Thyroid gland (tissue), 4 donors: ENCODE measurements at regions not wholly inside any gene's neighbourhood (a gene's known extent, or its start where the extent isn't known, plus 50 kb on each side); places are given as distances from the start of the nearest gene placed in this dataset.

ENCODE experiments used
- DNase-seq, 2 donors: peaks; one replicate each; pipeline ENCODE4 v3.0.0-alpha.2; 2019
- H3K27ac ChIP-seq, 3 donors: fragments of 200-600 bp; sonication (generic); 1 replicate in 2 of 3; 2 replicates in 1 of 3; pipeline ENCODE4 v1.5.1; 2016 to 2019; ENCODE audit warnings: mild to moderate bottlenecking in 1 of 3, moderate library complexity in 1 of 3
- H3K27me3 ChIP-seq: fragments of 200-600 bp; sonication (generic); one replicate; pipeline ENCODE4 v1.5.1; 2019
- H3K36me3 ChIP-seq, 2 donors: fragments of 200-600 bp; sonication (generic); one replicate each; pipeline ENCODE4 v1.5.1; 2016 to 2019
- H3K4me1 ChIP-seq, 2 donors: fragments of 200-600 bp; sonication (generic); one replicate each; pipeline ENCODE4 v1.5.1; 2017 to 2019
- H3K4me3 ChIP-seq, 3 donors: fragments of 200-600 bp; sonication (generic); replicated peaks in 1 of 3; 1 replicate in 2 of 3; 2 replicates in 1 of 3; pipeline ENCODE4 v1.5.1; 2016; ENCODE audit warnings: mild to moderate bottlenecking in 1 of 3
- H3K9me3 ChIP-seq: fragments of 200-600 bp; sonication (generic); one replicate; pipeline ENCODE4 v1.5.1; 2017
- POLR2A ChIP-seq, 2 donors: fragments of 450-650 bp; IDR thresholded peaks; one replicate each; pipeline ENCODE4 v1.6.1; 2017; ENCODE audit warnings: antibody characterized with exemption in 2 of 2, mild to moderate bottlenecking in 2 of 2, moderate library complexity in 1 of 2
- WGBS, 2 donors: methylation state at CpG; one replicate each; pipeline ENCODE4 v1.1.5; 2017; 5-methylcytosine and 5-hydroxymethylcytosine counted together
- intact Hi-C: fragments of 100-400 bp; cut with DNase I; formaldehyde crosslinking; loops from one replicate; pipeline ENCODE4 v1.15.1; 2023
- TF ChIP-seq, protein P1 (sequence below), 6 experiments: fragments of 200-600 bp in 3 of 6; fragments of 450-650 bp in 3 of 6; sonication (generic) in 3 of 6; IDR thresholded peaks; one replicate each; pipeline ENCODE4 v1.5.1; 2016 to 2019; ENCODE audit warnings: antibody characterized with exemption in 6 of 6, mild to moderate bottlenecking in 2 of 6, inconsistent platforms in 1 of 6, moderate library complexity in 1 of 6

GRCh38 chr11:106381895-106382294 is 304.4 kb downstream of the AASDHPPT start:
- Histone ChIP-seq H3K4me1 (no peaks in the 10 kb centered on the region), H3K36me3 (no peaks in the 10 kb centered on the region), H3K4me3 (no peak overlapping the region), H3K9me3 (no peaks in the 10 kb centered on the region), H3K27ac (no peak overlapping the region), H3K27me3 (no peaks in the 10 kb centered on the region)
- WGBS, 2 donors: 90 to 91% methylated on average over 3 of the region's 3 CpGs
- DNase-seq: no peak
- no peak for TF ChIP-seq POLR2A (IDR thresholded peaks at IDR 0.05)
- TF ChIP-seq, protein P1, sequence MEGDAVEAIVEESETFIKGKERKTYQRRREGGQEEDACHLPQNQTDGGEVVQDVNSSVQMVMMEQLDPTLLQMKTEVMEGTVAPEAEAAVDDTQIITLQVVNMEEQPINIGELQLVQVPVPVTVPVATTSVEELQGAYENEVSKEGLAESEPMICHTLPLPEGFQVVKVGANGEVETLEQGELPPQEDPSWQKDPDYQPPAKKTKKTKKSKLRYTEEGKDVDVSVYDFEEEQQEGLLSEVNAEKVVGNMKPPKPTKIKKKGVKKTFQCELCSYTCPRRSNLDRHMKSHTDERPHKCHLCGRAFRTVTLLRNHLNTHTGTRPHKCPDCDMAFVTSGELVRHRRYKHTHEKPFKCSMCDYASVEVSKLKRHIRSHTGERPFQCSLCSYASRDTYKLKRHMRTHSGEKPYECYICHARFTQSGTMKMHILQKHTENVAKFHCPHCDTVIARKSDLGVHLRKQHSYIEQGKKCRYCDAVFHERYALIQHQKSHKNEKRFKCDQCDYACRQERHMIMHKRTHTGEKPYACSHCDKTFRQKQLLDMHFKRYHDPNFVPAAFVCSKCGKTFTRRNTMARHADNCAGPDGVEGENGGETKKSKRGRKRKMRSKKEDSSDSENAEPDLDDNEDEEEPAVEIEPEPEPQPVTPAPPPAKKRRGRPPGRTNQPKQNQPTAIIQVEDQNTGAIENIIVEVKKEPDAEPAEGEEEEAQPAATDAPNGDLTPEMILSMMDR (IDR thresholded peaks at IDR 0.05): no peak
- intact Hi-C loops: no loop called here

DNA sequence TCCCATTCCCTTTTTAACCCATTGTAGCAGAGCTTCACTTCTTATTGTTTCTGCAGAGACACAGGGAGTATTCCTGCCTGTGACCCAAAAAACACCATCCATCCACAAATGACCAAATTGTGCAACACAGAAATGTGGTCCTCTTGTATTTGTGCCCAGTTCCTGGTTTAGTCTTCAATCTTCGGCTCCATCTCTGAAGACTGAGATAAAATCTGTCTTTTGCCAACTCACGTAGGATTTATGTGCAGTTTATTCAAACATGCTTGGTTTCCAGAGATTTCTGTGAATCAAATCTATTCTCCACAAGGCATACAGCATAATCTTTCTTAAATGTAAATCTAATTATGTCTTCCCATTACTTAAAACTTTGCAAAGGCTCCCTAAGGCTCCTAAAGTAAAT is 307.0 kb downstream of the AASDHPPT start:
- no peak for DNase-seq
- intact Hi-C loops: no loop called here

DNA sequence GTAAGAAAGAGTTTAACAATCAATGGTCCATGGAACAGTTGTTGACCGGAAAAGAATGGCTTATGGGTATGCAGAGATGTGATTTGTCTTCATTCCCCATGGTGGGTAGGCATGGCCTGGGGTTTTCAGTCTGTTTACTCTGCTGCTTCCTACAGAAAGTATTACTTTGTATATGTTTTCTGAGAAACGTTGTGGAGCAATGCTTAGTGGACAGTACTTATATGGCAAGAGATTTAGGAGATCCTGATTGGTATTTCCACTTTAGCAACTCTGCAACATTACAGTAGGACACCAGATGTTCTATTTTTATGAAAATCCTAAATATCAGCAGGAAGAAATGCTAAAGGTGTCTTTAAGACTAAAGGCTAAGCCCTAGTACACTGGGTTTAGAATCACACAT is 309.1 kb downstream of the AASDHPPT start:
- WGBS, 2 donors: 80% methylated on average over 2 of the region's 2 CpGs
- Histone ChIP-seq H3K4me1 (no peaks in the 10 kb centered on the region), H3K9me3 (no peaks in the 10 kb centered on the region), H3K27ac (no peak overlapping the region), H3K27me3 (no peaks in the 10 kb centered on the region), H3K4me3 (no peak overlapping the region), H3K36me3 (no peaks in the 10 kb centered on the region)
- DNase-seq: no peak
- TF ChIP-seq, protein P1 (IDR thresholded peaks at IDR 0.05): no peak
- no peak for TF ChIP-seq POLR2A (IDR thresholded peaks at IDR 0.05)
- intact Hi-C loops: no loop called here

More for the DNA sequence above, 307.0 kb downstream of the AASDHPPT start:
- Histone ChIP-seq H3K27ac (no peak overlapping the region), H3K36me3 (no peaks in the 10 kb centered on the region), H3K4me1 (no peaks in the 10 kb centered on the region), H3K9me3 (no peaks in the 10 kb centered on the region), H3K4me3 (no peak overlapping the region), H3K27me3 (no peaks in the 10 kb centered on the region)
- TF ChIP-seq, protein P1 (IDR thresholded peaks at IDR 0.05): no peak
- no peak for TF ChIP-seq POLR2A (IDR thresholded peaks at IDR 0.05)
- WGBS, 2 donors: 64 to 75% methylated on average over 2 of the region's 2 CpGs

GRCh38 chr11:106389101-106389500 is 311.6 kb downstream of the AASDHPPT start:
- no peak for DNase-seq
- Histone ChIP-seq H3K27me3 (no peaks in the 10 kb centered on the region), H3K36me3 (no peaks in the 10 kb centered on the region), H3K9me3 (no peaks in the 10 kb centered on the region), H3K27ac (no peak overlapping the region), H3K4me3 (no peak overlapping the region), H3K4me1 (no peaks in the 10 kb centered on the region)
- TF ChIP-seq POLR2A (IDR thresholded peaks at IDR 0.05): no peak
- TF ChIP-seq, protein P1 (IDR thresholded peaks at IDR 0.05): no peak
- intact Hi-C loops: no loop called here

- Histone ChIP-seq H3K27me3 (no peaks in the 10 kb centered on the region), H3K4me3 (no peak overlapping the region), H3K36me3 (no peaks in the 10 kb centered on the region), H3K4me1 (no peaks in the 10 kb centered on the region), H3K27ac (no peak overlapping the region), H3K9me3 (no peaks in the 10 kb centered on the region)
- WGBS, 2 donors: 79 to 86% methylated on average over 3 of the region's 3 CpGs
- intact Hi-C loops: no loop called here
- TF ChIP-seq POLR2A (IDR thresholded peaks at IDR 0.05): no peak
- TF ChIP-seq, protein P1 (IDR thresholded peaks at IDR 0.05): no peak
- no peak for DNase-seq
Observed at GRCh38 chr11:106390078-106390477, 312.6 kb downstream of the AASDHPPT start.
